CD4-positive, alpha-beta memory T cell (primary cell): ENCODE measurements at regions not wholly inside any gene's neighbourhood (a gene's known extent, or its start where the extent isn't known, plus 50 kb on each side); places are given as distances from the start of the nearest gene placed in this dataset.

Source experiments
- CTCF ChIA-PET: fragments of 350-600 bp; sonication (Branson Sonifier 250); formaldehyde crosslinking; loops from one replicate; lab custom pipeline; 2021; ENCODE audit warnings: inconsistent platforms; ENCODE audit not compliant: partially characterized antibody; lab: Charles Lee
- POLR2A ChIA-PET: fragments of 350-600 bp; sonication (Branson Sonifier 250); formaldehyde crosslinking; loops from one replicate; lab custom pipeline; 2021; ENCODE audit not compliant: partially characterized antibody; lab: Charles Lee
- DNase-seq, 5 donors: peaks; one replicate each; pipeline versions ENCODE4 v3.0.0 to v3.0.0-alpha.2; 2020 to 2022; ENCODE audit warnings: mixed read lengths in 1 of 5
- H3K27ac ChIP-seq: one replicate; pipeline ENCODE4 v1.7.0; 2013; ENCODE audit warnings: low read depth, low read length
- H3K27me3 ChIP-seq: 2 replicates; pipeline ENCODE4 v1.7.0; 2013; ENCODE audit warnings: mild to moderate bottlenecking, low read length, moderate library complexity; ENCODE audit not compliant: insufficient read depth
- H3K36me3 ChIP-seq: 2 replicates; pipeline ENCODE4 v1.7.0; 2013; ENCODE audit warnings: mild to moderate bottlenecking, low read length, moderate library complexity; ENCODE audit not compliant: insufficient read depth
- H3K4me1 ChIP-seq: 2 replicates; pipeline ENCODE4 v1.7.0; 2013; ENCODE audit warnings: mild to moderate bottlenecking, low read length, moderate library complexity; ENCODE audit not compliant: insufficient read depth
- H3K4me3 ChIP-seq, 2 donors: one replicate each; pipeline ENCODE4 v1.7.0; 2013; ENCODE audit warnings: low read length in 2 of 2, mild to moderate bottlenecking in 1 of 2
- H3K9me3 ChIP-seq, 2 donors: one replicate each; pipeline ENCODE4 v1.7.0; 2013; ENCODE audit warnings: low read length in 2 of 2, control low read depth in 1 of 2; ENCODE audit not compliant: control insufficient read depth in 1 of 2
- H3K27ac Mint-ChIP-seq, 7 donors: one replicate each; pipeline ENCODE4 v1.8.0; 2020 to 2021; ENCODE audit warnings: mixed read lengths in 7 of 7, mild to moderate bottlenecking in 6 of 7, inconsistent platforms in 3 of 7, moderate library complexity in 3 of 7
- H3K27me3 Mint-ChIP-seq, 2 donors: one replicate each; pipeline ENCODE4 v1.8.0; 2020 to 2021; ENCODE audit warnings: mixed read lengths in 2 of 2
- H3K36me3 Mint-ChIP-seq, 2 donors: one replicate each; pipeline ENCODE4 v1.8.0; 2020 to 2021; ENCODE audit warnings: mixed read lengths in 2 of 2, inconsistent platforms in 1 of 2, mild to moderate bottlenecking in 1 of 2
- H3K4me1 Mint-ChIP-seq, 4 donors: one replicate each; pipeline ENCODE4 v1.8.0; 2020 to 2021; ENCODE audit warnings: mixed read lengths in 4 of 4, mild to moderate bottlenecking in 1 of 4
- H3K4me3 Mint-ChIP-seq, 8 donors: one replicate each; pipeline ENCODE4 v1.8.0; 2020 to 2021; ENCODE audit warnings: mixed read lengths in 8 of 8, mild to moderate bottlenecking in 7 of 8, moderate library complexity in 6 of 8, inconsistent platforms in 3 of 8
- H3K9me3 Mint-ChIP-seq, 8 donors: one replicate each; pipeline ENCODE4 v1.8.0; 2020 to 2021; ENCODE audit warnings: mixed read lengths in 8 of 8, mild to moderate bottlenecking in 5 of 8, inconsistent platforms in 3 of 8, moderate library complexity in 1 of 8
- intact Hi-C: fragments of 100-400 bp; cut with micrococcal nuclease; formaldehyde crosslinking; loops from one replicate; pipeline ENCODE4 v1.15.1; 2023

DNA sequence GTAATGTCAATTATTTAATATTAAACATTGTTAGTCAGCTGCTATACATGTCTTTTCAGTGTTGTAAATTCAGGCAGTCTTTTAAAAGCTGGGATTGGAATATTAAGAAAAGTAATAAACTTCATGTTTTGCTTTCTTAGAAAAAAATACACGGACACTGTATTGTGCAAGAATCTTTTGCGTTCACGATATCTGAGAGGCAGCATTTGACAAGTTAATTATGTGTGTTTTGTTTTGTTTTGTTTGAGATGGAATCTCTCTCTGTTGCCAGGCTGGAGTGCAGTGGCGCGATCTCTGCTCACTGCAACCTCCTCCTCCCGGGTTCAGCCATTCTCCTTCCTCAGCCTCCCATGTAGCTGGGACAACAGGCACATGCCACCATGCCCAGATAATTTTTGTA lies 1661.3 kb downstream of the HACE1 start:
- Mint-ChIP-seq H3K27me3 (no peaks in the 10 kb centered on the region), H3K36me3 (no peaks in the 10 kb centered on the region), H3K27ac (no peak overlapping the region), H3K4me1 (no peaks in the 10 kb centered on the region), H3K9me3 (peaks cover 0 to 5% (median 3%) of the 10 kb centered on the region in 8 donors), H3K4me3 (no peak overlapping the region)
- no peak overlapping the region for H3K4me3 ChIP-seq
- intact Hi-C loops = no loop called here
- H3K27me3 ChIP-seq = no peaks in the 10 kb centered on the region
- H3K27ac ChIP-seq = no peak overlapping the region
- ChIA-PET POLR2A (no interaction called here), CTCF (no interaction called here)
- H3K4me1 ChIP-seq = no peaks in the 10 kb centered on the region
- no peaks in the 10 kb centered on the region for H3K36me3 ChIP-seq
- no peaks in the 10 kb centered on the region for H3K9me3 ChIP-seq
- DNase-seq = no peak

DNA sequence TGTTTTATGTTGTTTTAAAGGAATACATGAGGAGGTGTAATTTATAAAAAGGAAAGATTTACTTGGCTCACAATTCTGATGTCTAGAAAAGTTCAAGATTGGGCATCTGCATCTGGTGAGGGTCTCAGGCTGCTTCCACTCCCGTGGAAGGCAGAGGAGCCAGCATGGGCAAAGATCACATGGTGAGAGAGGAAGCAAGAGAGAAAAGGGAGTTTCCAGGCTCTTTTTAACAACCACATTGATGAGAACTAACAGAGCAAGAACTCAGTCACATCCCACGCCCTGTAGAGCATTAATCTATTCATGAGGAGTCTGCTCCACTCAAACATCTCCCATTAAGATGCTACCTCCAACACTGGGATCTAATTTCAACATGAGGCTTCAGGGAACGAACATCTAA lies 1666.3 kb downstream of the HACE1 start:
- POLR2A ChIA-PET = no interaction called here
- Histone ChIP-seq H3K27me3 (no peaks in the 10 kb centered on the region), H3K27ac (no peak overlapping the region), H3K4me3 (no peak overlapping the region), H3K4me1 (no peaks in the 10 kb centered on the region), H3K36me3 (no peaks in the 10 kb centered on the region), H3K9me3 (no peaks in the 10 kb centered on the region)
- no peak for DNase-seq
- Mint-ChIP-seq H3K9me3 (peaks cover 0 to 11% (median 4%) of the 10 kb centered on the region in 8 donors), H3K36me3 (no peaks in the 10 kb centered on the region), H3K4me3 (no peak overlapping the region), H3K4me1 (no peaks in the 10 kb centered on the region), H3K27ac (no peak overlapping the region), H3K27me3 (no peaks in the 10 kb centered on the region)
- CTCF ChIA-PET = no interaction called here
- intact Hi-C loops = no loop called here

DNA sequence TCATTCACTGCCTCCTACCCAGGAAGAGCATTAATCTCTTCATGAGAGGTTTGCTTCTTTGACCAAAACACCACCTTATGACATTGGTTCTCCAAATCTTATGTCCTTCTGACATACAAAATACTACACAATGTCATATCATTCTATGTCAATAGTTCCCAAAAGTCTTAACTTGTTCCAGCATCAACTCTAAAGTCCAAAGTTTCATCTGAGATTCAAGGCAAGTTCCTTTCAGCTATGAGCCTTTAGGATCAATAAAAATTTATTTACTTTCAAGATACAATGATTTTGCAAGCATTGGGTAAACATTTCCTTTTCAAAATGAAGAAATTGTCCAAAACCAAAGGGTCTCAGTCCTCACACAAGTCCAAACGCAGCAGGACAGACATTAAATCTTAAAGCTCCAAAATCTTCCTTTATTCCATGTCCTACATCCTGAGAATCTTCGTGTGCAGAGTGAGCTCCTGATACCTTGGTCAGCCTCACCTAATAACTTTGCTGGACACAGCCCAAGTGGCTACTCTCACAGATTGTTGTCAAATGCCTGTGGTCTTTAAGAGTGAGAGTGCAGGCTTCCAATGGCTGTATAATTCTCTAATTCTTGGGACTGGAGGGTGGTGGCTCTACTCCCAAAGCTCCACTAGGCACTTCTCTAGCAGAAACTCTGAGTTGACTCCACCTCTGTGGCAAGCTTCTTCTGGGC lies 1668.2 kb downstream of the HACE1 start:
- no peak overlapping the region for H3K27ac ChIP-seq
- no peaks in the 10 kb centered on the region for H3K9me3 ChIP-seq
- no peaks in the 10 kb centered on the region for H3K36me3 Mint-ChIP-seq
- peaks cover 0 to 11% (median 4%) of the 10 kb centered on the region in 8 donors for H3K9me3 Mint-ChIP-seq
- no peak for DNase-seq
- H3K4me1 Mint-ChIP-seq = no peaks in the 10 kb centered on the region
- no peaks in the 10 kb centered on the region for H3K27me3 ChIP-seq
- POLR2A ChIA-PET = no interaction called here
- H3K27ac Mint-ChIP-seq = no peak overlapping the region
- no peak overlapping the region for H3K4me3 Mint-ChIP-seq
- no peaks in the 10 kb centered on the region for H3K4me1 ChIP-seq
- intact Hi-C loops = no loop called here
- no peaks in the 10 kb centered on the region for H3K36me3 ChIP-seq
- no peaks in the 10 kb centered on the region for H3K27me3 Mint-ChIP-seq
- CTCF ChIA-PET = no interaction called here
- H3K4me3 ChIP-seq = no peak overlapping the region

DNA sequence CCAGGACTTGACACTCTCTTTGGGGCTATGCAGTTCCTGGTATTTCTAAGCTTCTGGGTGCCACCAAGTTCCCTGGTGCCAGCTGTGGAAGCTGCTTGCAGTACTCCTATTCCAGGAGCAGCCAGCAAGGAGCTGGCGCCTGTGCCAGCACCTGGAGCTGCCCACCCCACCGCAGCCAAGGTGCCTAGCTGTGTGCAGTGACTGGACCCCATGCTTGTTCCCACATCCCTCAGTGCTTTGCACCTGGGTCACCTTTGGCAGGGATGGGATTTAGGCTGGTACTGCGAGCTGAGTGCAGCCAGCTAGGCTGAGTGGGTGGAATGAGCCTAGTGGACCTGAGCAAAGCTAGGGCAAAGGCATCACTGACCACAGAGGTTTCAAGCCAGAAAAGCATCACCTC lies 1674.9 kb downstream of the HACE1 start:
- Mint-ChIP-seq H3K27ac (no peak overlapping the region), H3K36me3 (no peaks in the 10 kb centered on the region), H3K4me3 (no peak overlapping the region), H3K4me1 (no peaks in the 10 kb centered on the region), H3K9me3 (peaks cover 0 to 5% (median 0%) of the 10 kb centered on the region in 8 donors), H3K27me3 (no peaks in the 10 kb centered on the region)
- CTCF ChIA-PET = no interaction called here
- no peak for DNase-seq
- no peak overlapping the region for H3K27ac ChIP-seq
- intact Hi-C loops = no loop called here
- POLR2A ChIA-PET = no interaction called here
- no peaks in the 10 kb centered on the region for H3K4me1 ChIP-seq
- no peaks in the 10 kb centered on the region for H3K27me3 ChIP-seq
- H3K4me3 ChIP-seq = no peak overlapping the region
- H3K9me3 ChIP-seq = no peaks in the 10 kb centered on the region
- H3K36me3 ChIP-seq = no peaks in the 10 kb centered on the region

DNA sequence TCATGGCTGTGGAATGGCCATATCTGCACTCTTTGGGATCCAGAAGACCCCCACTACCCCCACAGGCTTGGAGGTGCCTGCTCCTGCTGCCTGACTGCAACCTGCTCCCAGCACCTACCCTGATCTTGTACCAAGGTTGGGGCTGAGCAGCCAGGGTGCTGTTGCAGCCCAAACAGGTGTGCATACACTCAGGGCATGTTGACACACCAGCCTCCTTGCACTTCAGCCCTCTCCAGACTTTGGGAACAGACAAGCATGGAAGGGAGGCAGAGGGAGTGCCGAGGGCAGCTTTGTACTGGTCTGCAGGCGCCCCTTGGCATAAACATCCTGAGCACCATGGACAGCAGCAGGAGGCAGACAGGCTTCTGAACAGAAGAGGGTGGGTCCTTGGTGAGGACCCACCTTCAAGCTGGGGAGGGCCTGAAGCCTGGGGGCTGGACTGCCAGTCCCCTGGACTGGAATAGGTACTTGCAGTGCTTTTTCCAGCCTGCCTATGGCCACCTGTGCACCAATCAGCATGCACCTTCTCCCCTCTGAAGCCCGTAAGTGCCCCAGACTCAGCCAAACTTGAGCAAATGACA lies 1675.8 kb downstream of the HACE1 start:
- CTCF ChIA-PET = no interaction called here
- H3K4me3 Mint-ChIP-seq = no peak overlapping the region
- no peaks in the 10 kb centered on the region for H3K36me3 ChIP-seq
- peaks cover 0 to 9% (median 0%) of the 10 kb centered on the region in 8 donors for H3K9me3 Mint-ChIP-seq
- POLR2A ChIA-PET = no interaction called here
- intact Hi-C loops = no loop called here
- no peaks in the 10 kb centered on the region for H3K27me3 Mint-ChIP-seq
- no peak overlapping the region for H3K27ac ChIP-seq
- no peaks in the 10 kb centered on the region for H3K9me3 ChIP-seq
- no peaks in the 10 kb centered on the region for H3K36me3 Mint-ChIP-seq
- DNase-seq = no peak
- no peaks in the 10 kb centered on the region for H3K4me1 ChIP-seq
- no peak overlapping the region for H3K4me3 ChIP-seq
- no peaks in the 10 kb centered on the region for H3K4me1 Mint-ChIP-seq
- H3K27ac Mint-ChIP-seq = no peak overlapping the region
- no peaks in the 10 kb centered on the region for H3K27me3 ChIP-seq

DNA sequence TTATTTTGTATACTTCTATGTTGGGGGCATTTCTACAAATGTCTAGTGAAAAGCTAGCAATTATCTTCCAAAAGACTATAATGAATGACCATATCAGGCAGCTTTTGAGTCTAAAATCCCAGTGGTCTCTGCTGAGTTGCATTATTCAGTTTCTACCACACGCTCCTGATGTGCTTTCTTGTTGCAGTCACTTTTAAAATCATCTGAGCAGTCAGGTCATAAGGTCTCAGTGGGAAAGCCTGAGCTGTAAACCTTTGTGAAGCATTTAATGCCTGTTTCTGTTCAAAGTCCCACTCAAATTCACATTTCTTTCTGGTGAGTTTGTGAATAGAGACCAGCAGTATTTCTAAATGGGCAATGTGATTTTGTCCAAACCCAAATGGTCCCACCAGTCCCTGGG lies 1681.5 kb downstream of the HACE1 start:
- ChIA-PET CTCF (no interaction called here), POLR2A (no interaction called here)
- Mint-ChIP-seq H3K4me1 (no peaks in the 10 kb centered on the region), H3K36me3 (no peaks in the 10 kb centered on the region), H3K9me3 (peaks cover 0 to 15% (median 3%) of the 10 kb centered on the region in 8 donors), H3K4me3 (no peak overlapping the region), H3K27ac (no peak overlapping the region), H3K27me3 (no peaks in the 10 kb centered on the region)
- Histone ChIP-seq H3K4me1 (no peaks in the 10 kb centered on the region), H3K36me3 (no peaks in the 10 kb centered on the region), H3K4me3 (no peak overlapping the region), H3K9me3 (no peaks in the 10 kb centered on the region), H3K27ac (no peak overlapping the region), H3K27me3 (no peaks in the 10 kb centered on the region)
- intact Hi-C loops = no loop called here
- DNase-seq = no peak

DNA sequence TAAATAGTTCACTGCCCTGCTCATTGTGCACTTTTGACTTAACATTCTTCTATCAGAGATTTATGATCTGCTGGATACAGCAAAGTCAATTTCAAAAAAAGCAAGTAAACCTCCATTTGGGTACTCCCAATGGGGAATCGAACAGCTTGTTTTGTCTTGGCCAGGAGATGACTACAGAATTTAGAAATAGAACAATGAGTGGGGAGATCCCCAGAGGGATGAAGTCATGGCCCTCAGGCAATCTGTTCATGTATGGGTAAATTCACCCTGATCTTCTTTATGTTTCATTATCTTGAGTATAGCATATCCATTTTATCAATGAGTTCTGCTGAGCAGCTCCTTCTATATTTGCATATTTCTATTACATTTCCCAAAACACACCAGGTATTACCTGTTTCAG lies 1681.9 kb downstream of the HACE1 start:
- peaks cover 0 to 15% (median 1%) of the 10 kb centered on the region in 8 donors for H3K9me3 Mint-ChIP-seq
- no peaks in the 10 kb centered on the region for H3K4me1 ChIP-seq
- POLR2A ChIA-PET = no interaction called here
- no peak for DNase-seq
- CTCF ChIA-PET = no interaction called here
- no peak overlapping the region for H3K4me3 ChIP-seq
- no peaks in the 10 kb centered on the region for H3K36me3 ChIP-seq
- no peak overlapping the region for H3K27ac Mint-ChIP-seq
- H3K27me3 ChIP-seq = no peaks in the 10 kb centered on the region
- H3K27ac ChIP-seq = no peak overlapping the region
- no peaks in the 10 kb centered on the region for H3K36me3 Mint-ChIP-seq
- H3K4me1 Mint-ChIP-seq = no peaks in the 10 kb centered on the region
- no peak overlapping the region for H3K4me3 Mint-ChIP-seq
- no peaks in the 10 kb centered on the region for H3K27me3 Mint-ChIP-seq
- intact Hi-C loops = no loop called here
- no peaks in the 10 kb centered on the region for H3K9me3 ChIP-seq
